Islet of Langerhans (tissue), 1 donor: ENCODE measurements at regions not wholly inside any gene's neighbourhood (a gene's known extent, or its start where the extent isn't known, plus 50 kb on each side); places are given as distances from the start of the nearest gene placed in this dataset.
"Not testable (repeated sequence)": the region's sequence is repeated elsewhere in the genome, so short reads cannot be mapped to it uniquely, and the experiment has no call there.

Source experiments
- FAIRE-seq: peaks from one replicate; lab custom pipeline; 2011; peaks lifted over from hg19 to GRCh38; lab: Jason Lieb, UNC

DNA sequence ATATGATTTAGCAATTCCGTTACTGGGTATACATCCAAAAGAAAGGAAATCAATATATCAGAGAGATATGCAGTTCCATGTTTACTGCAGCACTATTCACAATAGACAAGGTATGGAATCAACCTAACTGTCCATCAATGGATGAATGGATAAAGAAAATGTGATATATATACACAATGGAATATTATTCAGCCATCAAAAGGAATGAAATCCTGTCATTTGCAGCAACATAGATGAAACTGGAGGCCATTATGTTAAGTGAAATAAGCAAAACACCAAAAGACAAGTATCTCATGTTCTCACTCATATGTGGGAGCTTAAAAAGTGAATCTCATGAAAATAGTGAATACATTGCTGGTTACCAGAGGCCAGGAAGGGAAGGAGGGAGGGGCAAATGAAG is 390.8 kb downstream of the ZFHX3 start:
- no peak for FAIRE-seq

DNA sequence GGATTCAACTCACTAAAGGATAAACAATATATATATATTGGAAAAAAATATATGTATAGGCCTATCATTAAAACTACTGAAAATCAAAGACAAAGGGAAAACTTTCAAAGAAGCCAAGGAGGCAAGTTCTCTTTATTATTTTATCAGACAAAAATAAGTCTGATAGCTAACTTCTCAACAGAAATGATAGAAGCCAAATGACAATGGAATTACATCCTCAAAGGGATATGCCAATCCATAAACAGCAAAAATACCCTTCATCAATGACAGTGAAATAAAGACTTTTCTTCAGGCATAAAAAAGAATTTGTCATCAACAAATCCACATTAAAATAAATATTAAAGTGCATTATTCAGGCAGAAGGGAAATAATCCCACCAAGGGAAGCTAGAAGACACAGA is 393.4 kb downstream of the ZFHX3 start:
- no peak for FAIRE-seq

DNA sequence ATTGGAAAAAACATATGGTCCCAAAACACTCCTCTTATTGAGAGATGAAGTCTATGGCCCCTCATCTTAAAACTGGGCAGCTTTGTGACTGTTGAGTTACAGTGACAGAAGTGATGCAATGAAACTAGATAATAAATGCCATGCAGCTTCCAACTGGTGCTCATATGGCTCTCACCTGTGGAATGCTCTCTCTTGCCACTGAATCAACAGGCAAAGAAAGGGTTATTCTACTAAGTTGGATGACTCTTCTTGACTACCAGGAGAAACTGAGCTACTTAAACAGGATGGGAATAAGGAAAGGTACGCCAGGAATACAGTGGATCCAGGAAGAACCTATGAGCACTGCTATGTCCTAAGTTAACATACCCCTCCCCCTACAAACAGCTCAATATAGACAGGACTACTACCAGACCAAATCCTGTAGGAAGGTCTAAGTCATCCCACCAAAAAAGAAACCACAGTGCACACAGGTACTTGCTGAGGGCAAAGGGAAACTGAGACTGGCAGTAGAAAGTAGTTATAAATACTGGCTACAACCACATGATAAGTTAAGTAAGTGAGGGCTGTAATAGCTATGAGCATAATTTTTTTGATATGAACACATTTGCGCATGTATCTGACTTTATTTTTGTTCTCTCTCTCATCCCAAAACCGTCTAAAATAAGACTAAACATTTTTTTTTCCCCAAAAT is 398.5 kb downstream of the ZFHX3 start:
- no peak for FAIRE-seq

DNA sequence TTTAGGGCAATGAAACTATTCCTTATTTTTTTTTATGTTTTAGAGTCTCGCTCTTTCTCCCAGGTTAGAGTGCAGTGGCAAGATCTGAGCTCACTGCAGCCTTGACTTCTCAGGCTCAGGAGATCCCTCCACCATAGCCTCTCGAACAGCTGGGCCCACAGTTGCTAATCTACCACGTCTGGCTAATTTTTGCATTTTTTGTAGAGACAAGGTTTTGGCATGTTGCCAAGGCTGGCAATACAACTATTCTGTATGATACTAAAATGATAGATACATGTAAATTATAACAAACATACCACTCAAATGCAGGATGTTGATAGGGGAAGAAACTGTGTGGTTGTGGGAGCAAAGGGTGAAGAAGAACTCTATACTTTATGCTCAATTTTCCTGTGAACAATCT is 401.3 kb downstream of the ZFHX3 start:
- FAIRE-seq = no peak

DNA sequence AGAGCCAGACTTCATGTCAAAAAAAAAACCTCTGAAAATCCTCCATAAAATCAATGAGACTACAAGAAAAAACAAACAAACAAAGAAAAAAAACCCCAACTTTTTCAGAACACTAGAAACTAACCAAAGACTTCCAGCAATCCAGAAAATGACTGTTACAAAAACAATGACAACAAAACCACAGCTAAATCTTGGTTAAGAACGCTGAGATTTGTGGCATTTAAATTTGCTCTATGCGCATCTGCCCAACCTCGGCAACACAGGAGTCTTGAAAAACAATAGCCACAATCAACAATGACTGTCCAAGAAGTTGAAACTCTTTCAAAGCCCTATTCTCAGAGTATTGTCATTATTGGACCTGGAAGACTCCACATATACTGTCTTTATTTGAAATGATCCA is 402.4 kb downstream of the ZFHX3 start:
- no peak for FAIRE-seq

DNA sequence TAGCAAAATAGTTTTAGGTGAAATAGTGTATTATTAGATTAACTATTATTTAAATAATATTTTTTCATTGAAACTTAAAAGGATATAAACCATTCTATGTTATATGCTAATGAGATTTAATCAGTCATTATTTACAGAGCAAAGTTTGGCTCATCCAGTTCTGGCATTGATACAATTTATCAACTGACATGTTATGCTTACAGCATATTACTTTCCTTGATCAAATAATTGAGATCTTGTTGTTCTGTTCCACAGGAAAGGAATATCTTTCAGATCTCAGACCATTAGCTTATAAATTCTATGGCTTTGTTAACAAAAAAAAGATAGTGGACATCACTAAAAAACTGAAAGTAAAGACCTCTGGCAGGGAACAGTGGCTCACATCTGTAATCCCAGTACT is 403.0 kb downstream of the ZFHX3 start:
- no peak for FAIRE-seq

DNA sequence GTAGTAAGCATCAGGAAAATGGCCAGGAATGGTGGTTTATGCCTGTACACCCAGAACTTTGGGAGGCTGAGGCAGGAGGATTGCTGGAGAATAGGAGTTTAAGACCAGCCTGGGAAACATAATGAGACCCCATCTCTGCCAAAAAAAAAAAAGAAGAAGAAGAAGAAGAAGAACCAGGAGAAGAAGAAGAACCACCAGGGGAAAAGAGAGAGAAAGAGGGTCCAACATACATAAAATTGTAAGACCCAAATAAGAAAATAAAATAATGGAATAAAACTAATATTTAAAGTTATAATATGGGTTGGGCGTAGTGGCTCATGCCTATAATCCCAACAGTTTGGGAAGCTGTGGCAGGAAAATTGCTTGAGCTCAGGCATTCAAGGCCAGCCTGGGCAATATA is 408.4 kb downstream of the ZFHX3 start:
- FAIRE-seq = no peak

DNA sequence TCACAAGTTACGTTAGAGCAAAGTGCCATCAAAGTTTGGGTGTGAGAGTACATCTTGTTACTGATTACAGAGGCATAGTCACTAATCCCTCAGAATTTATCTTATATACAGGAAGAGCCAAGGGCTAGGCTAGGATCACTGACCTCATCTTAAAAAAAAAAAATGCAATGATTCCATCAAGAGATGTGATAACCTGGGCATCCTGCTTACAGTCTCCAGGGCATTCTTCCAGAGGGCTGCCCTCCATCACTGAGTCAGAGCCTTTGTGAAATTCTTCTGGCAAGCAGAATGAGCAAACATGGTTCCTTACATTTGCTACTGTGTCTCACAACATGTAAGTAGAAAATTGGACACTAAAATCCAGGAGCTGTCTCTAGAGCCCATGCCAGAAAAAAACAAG is 410.6 kb downstream of the ZFHX3 start:
- FAIRE-seq = no peak

DNA sequence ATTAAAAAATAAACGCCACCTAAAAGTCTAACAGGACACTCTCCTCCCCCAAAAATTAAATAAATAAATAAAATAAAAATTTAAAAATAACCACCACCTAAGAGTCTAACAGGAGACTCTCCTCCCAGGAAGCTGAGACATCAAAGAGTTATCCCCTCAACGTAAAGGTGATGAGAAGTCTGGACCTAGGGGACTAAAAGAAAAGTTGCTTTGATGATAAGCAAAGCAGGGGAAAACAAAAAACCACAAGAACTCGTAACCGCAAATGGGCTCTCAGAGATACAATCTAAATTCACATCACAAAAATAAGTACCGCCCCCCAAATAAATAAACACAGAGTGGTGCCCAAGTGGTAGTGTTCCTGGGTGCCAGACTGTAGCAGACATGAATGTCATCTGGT is 412.2 kb downstream of the ZFHX3 start:
- FAIRE-seq = no peak

DNA sequence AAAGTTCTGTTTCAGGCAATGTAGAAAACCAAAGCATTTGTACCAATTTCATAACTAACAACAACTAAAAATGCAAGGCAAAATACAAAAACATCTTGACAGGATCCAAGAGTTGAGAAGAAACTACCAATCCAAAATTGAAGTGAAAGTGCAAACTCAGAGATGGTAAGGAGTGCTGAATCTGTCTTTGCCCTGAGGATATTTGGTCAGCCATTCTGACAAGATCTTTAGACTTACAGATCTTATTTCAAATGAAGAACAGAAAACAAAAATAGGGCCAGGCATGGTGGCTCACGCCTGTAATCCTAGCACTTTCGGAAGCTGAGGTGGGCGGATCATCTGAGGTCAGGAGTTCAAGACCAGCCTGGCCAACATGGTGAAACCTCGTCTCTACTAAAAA is 412.8 kb downstream of the ZFHX3 start:
- no peak for FAIRE-seq

DNA sequence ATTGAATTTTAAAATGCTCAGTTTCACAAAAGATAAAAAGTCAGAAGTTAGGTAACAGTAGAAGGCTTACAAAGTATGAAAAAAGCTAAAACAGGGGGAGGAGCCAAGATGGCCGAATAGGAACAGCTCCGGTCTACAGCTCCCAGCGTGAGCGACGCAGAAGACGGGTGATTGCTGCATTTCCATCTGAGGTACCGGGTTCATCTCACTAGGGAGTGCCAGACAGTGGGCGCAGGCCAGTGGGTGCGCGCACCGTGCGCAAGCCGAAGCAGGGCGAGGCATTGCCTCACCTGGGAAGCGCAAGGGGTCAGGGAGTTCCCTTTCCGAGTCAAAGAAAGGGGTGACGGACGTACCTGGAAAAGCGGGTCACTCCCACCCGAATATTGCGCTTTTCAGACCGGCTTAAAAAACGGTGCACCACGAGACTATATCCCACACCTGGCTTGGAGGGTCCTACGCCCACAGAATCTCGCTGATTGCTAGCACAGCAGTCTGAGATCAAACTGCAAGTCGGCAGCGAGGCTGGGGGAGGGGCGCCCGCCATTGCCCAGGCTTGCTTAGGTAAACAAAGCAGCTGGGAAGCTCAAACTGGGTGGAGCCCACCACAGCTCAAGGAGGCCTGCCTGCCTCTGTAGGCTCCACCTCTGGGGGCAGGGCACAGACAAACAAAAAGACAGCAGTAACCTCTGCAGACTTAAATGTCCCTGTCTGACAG is 420.6 kb downstream of the ZFHX3 start:
- not testable (repeated sequence) for FAIRE-seq

DNA sequence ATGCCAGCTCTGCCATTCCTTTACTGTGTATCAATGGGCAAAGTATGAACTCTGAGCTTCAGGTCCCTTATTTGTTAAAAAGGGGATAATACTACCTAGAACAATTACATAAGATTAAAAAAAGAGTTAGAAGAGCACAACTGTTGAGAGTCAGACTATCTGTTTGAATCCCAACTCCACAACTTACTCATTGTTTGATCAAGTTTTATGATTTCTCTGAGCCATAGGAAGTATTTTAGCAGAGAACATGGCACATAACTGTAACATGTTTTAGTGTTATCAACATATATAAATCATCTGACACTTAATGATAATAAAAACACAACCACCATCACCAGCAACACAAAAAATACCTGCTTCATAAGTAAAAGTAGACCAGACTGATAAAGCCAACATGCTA is 421.3 kb downstream of the ZFHX3 start:
- FAIRE-seq = no peak

DNA sequence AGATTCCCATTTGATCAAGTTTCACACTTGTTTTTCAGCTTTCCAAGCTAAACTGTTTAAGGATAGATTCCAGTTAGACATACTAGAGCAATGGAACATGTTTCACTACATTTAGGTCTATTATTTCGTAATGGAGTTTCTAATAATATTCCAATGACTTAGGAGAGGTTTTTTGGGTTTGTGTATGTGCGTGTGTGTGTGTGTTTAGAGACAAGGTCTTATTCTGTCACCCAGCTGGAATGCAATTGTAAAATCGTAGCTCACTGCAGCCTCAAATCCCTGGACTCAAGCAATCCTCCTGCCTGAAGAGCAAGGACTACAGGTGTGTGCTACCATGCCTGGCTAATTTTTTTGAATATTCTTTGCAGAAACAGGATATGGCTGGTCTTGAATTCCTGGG is 426.3 kb downstream of the ZFHX3 start:
- no peak for FAIRE-seq

DNA sequence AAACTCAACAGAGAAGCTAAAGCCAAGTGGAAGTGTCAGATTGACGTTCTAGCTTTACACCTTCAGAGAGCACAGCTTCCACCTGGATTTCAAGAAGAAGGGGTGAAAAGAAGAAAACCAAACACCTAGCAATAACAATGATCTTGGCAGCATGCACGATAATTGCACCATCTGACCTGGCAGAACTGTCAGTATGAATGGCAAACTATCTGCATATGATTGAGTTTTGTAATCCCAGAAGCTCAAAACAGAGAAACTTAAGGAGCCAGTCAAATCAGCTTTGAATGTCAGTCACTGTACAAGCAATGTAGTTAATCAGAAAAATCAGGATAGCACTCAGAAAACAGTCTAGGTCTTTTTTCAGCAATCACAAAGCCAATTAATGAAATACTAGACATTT is 427.1 kb downstream of the ZFHX3 start:
- FAIRE-seq = no peak

DNA sequence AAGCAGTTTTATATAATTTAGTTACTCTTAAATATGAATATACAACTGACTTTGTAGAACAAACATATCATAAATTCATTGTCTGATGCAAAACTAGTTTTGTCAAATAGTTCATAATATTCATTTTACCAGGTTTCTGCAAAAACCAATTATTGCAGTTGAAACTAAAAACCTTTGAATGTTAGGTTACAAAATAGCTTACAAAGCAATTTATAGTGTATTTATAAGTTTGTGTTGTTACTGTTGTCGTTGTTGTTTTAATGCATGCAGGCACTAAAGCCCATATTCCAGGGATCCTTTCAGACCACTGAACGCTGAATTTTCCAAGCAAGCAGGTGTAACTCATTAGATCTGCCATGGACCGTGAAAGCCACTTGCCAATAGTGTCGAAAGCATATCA is 427.6 kb downstream of the ZFHX3 start:
- FAIRE-seq = no peak

DNA sequence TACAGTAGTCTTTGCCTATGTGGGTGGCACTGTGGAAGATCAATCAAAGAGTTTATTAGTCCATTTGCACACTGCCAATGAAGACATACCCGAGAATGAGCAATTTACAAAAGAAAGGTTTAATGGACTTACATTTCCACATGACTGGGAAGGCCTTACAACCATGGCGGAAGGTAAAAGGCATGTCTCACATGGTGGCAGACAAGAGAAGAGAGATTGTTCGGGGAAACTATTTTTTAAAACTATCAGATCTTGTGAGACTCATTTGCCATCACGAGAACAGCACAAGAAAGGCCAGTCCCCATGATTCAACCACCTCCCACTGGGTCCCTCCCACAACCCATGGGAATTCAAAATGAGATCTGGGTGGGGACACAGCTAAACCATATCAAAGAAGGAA is 432.1 kb downstream of the ZFHX3 start:
- FAIRE-seq = no peak

DNA sequence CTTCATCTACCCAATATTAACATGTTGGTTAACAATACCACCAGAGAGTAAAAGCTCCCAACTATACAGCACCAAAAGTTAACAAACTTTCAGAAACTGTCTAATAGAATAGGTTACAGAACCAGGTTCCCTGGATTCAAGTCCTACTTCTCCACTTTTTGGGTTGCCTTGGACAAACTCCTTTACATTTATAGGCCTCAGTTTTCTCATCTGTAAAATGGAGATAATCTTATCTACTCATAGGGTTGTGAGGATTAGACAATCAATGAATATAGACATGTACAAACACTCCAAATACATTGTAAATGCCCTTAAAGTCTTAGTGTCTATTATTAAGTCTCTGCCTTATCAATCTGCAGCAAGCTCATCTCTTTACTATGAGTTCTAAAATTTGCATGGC is 435.2 kb downstream of the ZFHX3 start:
- FAIRE-seq = no peak

DNA sequence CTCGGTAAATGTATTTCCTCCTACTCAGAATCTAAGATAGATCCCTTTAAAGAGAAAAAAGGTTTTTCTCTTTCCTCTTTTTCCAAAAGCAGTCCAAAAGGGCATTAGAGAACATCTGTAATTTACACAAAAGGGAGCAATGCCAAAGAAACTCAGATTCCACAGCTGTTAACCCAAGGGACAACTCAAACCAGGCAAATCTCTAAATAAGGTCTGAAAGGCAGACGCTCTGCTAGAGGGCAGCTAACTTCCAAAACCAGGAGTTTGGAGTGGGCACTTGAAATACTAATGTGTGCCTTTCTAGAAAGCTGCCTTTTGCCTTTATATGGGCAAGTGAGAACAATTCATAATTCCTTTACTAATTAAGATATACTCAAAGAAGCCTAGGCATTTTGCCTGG is 435.7 kb downstream of the ZFHX3 start:
- FAIRE-seq = no peak

DNA sequence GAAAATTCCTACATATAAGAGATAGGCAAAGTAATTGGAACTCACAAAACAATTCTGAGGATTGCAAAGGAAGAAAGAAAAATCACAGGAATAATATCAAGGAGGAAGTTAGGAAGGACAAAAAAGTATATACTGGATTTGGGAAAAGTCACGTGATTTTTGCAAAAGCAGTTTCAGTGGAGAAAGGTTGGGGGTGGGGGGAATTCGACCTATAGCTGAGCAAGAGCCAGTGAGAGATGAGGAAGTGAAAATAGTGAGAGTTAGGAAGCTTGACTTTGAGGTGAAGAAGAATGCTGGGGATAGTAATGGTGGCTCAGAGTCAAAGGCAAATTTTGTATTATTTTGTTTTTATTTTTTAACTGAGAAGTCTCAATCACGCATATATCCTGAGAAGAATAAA is 438.0 kb upstream of the PMFBP1 start:
- FAIRE-seq = no peak

DNA sequence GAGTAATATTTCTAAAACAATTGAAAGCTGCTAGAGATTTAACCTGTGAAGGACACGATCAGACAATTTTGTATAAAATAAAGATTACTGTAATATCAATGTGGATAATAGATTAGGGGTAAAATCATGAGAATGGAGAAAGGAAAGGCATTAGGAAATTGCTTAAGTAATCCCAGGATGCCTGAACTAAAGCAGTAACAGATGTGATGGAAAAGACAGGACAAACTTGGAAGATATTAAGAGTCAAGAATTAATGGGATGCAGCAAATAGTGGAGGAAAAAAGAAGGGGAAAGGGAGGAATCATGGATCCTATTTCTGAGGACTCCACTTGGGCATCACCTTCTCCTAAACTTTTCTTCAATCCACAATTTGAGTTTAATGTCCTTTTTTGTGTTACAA is 437.1 kb upstream of the PMFBP1 start:
- FAIRE-seq = no peak

DNA sequence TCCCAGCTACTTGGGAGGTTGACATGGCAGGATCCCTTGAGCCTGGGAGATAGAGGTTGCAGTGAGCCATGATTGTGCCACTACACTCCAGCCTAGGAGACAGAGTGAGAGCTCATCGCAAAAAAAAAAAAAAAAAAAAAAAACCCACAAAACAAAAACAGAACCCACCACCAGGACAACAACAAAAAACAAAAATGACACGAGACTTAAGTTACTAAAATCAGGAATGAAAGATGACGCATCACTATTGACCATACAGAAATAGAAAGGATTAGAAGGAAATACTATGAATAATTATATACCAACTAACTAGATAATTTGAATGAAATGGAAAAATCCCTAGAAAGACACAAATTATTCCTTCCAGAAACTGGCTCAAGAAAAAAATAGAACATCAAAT is 432.4 kb upstream of the PMFBP1 start:
- FAIRE-seq = no peak

DNA sequence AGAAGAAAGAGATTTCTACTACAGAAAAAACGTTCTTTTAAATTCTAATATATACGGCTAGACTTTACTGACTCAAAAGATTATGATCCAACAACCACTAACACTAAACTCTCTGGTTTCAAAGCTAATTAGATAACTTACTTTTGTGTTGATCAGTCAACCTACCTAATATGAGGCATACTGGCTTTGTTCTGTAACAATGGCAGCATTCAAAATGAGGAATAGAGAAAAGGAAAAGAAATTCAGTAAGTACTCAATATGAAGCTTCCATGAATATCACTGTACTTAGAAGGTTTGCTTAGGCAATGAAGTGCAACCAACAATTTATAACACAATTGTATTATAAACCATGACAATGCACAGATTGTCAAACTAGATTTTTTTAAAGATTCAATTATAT is 430.5 kb upstream of the PMFBP1 start:
- no peak for FAIRE-seq

DNA sequence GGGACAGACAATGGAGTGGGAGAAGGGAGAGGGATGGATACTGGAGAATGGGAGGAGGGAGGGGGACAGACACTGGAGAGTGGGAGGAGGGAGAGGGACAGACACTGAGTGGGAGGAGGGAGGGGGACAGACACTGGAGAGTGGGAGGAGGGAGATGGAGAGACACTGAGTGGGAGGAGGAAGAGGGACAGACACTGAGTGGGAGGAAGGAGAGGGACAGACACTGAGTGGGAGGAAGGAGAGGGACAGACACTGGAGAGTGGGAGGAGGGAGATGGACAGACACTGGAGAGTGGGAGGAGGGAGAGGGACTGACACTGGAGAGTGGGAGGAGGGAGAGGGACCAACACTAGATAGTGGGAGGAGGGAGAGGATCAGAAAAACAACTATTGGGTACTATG is 426.7 kb upstream of the PMFBP1 start:
- no peak for FAIRE-seq

DNA sequence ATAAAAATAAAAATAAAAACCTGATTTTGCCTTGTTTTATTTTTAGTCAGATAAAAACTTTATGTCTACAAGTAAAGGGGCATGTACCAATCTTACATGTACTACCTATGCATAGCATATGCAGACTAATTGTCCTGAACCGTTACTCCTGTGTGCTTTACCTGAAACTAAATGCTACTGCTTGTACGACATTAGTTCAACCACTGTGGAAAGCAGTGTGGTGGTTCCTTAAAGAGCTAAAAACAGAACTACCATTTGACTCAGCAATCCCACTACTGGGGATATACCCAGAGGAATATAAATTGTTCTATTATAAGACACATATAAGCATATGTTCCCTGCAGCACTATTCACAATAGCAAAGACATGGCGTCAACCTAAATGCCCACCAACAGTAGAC is 426.0 kb upstream of the PMFBP1 start:
- no peak for FAIRE-seq
